ENCODE measurements at regions not wholly inside any gene's neighbourhood (a gene's known extent, or its start where the extent isn't known, plus 50 kb on each side); places are given as distances from the start of the nearest gene placed in this dataset.

DNA sequence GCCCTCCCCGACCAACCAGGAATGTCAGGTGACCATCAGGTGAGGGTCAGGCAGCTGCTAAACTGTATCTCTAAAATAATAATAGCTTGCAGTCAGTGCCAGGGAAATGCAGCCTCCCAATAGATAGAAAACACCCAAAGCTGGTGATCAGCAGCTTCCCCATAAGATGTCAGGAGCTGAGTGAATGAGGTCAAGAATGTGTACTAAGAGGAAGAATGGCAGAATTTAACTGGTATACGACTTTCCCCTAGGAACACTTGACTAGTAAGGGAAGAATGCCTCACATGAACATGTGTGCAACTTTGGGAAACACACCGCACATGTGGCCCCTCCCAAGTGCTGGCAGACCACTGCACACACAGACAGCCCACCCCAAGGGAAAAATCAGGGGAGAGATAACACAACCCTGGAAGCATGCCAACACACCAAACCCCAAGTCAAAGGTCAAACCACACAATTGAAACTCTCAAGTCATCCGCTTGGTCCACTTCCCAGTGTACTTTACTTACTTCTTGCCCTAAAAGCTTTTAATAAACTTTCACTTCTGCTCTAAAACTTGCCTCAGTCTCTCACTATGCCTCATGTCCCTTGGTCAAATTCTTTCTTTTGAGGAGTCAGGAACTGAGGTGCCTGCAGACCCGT is 806.5 kb downstream of the OTOL1 start:
- DNase-seq (ENCODE audit: low spot score): no peak

DNA sequence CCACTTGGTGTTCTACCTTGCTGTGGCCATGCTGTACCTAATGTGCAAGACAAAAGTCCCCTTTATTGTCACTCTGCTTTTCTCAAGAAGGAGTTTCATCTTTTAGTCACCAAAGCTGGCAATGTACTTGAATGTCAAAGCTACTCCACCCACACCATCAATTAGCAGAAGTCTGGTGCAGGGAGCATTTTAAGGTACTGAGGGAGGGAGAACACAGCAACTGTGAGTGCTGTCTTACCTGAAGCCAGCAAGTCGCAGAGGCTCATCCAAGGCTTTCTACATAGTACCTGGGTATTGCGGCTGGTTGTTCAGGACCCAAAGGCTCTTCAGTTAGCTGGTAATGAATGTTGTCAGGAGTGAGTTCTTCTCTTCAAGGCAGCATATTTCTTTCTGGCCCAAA is 820.4 kb downstream of the OTOL1 start:
- no peak for DNase-seq (ENCODE audit: low spot score)

DNA sequence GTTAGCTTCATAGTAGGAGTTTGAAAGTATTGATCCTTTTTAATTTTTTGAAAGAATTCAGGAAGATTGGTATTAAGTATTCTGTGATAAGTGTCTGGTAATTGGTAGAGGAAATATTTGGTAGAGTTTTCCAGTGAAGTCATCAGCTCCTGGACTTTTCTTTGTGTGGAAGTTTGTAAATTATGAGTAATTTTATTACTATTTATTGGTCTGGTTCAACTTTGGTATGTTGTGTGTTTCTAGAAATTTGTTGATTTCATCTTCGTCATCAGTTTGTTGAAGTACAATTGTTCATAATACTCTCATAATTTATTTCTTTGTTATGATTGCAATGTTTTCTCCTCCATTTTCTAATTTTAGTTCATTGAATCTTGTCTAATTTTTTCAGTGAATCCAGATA is 832.0 kb downstream of the OTOL1 start:
- no peak for DNase-seq (ENCODE audit: low spot score)

DNA sequence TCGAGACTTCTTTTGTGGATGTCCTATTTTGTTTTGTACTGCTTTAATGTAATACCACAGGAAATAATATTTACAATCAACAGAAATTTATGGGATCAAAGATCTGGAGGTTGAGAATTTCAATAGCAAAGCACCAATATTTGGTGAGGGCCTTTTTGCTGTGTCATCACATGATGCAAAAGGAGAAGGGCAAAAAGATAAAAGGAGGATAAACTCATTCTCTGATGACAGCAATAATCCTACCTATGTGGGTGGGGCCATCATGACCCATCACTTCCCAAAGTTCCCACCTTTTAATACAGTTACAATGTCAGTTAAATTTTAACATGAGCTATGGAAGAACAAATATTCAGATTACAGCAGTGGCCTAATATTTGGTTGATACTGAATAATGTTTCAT is 832.9 kb downstream of the OTOL1 start:
- no peak for DNase-seq (ENCODE audit: low spot score)

DNA sequence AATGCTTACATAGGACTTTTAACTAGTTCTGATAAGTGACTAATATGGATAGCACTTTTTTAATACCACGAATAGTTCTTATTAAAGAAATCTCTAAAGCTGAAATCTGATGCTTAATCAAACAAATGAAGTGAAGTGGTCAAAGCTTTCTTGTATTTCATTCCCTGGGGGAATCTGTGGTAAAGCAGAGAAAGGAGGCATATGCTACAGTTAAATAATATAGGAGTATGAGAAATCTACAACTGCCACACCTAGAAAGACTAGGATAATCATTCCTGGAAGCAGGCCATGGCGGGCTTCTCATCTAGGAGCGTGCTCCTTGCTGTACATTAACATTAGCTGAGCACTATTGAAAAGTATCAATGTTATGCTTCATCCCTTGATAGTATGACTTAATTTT is 835.7 kb downstream of the OTOL1 start:
- DNase-seq (ENCODE audit: low spot score): no peak

DNA sequence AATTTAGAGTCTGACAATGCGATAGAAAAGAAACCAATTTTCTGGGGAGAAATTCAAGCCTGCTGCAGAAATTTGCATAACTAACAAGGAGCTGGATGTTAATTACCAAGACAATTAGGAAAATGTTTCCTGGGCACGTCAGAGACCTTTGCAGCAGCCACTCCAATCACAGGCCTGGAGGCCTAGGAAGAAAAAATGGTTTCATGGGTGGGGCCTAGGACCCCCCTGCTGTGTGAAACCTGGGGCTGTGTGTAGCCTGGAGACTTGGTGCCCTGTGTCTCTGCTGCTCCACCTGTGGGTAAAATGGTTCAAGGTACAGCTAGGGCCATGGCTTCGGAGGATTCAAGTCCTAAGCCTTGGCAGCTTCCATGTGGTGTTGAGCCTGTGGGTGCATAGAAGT is 837.9 kb downstream of the OTOL1 start:
- DNase-seq (ENCODE audit: low spot score): no peak

DNA sequence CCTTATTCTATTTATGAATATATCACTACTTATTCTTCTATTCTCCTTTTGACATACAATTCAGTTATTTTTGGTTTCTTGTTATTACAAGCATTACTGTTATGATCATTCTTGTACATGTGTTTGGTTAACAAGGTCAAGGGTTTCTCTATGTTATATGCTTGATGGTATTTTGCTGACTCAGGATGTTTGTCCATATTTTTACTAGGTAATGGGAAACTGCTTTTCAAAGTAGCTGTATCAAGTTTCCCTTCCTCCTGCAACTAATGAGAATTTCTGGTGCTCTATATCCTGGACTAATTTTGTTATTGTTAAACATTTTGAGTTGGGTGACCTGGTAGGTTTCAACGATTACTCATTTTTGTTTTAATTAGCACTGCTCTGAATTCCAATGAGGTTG is 841.0 kb downstream of the OTOL1 start:
- no peak for DNase-seq (ENCODE audit: low spot score)

DNA sequence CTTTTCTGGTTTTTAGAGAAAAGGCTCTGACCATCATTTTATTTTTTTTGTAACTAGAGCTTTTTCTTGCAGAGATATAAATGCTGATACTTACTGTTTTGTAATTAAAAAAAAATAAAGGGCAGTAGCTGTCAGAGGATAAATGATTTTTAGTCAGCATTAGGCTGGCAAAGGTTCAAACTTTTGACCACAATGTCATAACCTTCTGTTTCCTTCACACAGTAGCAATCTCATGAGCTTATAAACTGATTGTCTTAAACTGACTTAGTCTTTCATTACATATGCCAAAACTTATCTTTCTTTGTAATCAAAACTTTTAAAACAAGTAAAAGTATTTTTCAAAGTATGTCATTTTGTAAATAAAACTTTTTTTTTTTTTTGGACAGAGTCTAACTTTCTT is 841.9 kb downstream of the OTOL1 start:
- no peak for DNase-seq (ENCODE audit: low spot score)

DNA sequence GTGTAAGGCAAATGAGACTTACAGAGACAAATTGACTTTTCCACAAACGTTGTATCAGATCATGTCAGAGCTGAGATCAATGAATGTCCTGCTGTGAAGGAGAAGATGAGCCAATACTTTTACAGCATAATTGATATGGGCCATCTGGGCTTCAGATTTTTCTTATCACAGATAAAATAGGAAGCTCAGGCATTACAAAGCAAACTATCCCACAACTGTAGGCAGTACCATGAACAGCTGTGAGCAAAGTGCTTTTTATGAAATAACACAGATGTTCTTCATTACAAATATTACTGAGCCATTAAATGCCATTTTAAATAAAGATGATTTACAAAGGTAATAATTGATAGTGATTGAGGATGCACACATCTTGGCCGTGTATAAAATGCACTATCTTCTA is 852.3 kb downstream of the OTOL1 start:
- no peak for DNase-seq (ENCODE audit: low spot score)

DNA sequence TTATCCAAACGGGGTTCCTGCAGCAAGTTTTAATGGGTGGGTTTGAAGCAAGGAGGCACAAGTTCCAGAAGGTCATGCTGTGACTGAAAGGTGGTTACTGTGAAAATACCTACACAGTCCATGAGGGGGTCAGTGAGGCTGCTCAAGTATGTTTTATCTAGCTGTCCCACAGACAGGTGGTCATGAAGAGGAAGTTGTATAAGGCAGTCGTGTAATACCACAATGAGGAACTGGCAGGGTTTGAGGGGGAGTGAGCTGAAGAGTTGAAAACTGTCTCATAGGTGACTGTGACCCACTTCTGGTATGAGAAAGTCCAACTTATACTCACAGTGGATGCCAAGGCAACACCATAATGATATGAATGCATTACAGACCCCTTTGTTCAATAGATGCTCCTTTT is 856.8 kb downstream of the OTOL1 start:
- DNase-seq (ENCODE audit: low spot score): no peak

DNA sequence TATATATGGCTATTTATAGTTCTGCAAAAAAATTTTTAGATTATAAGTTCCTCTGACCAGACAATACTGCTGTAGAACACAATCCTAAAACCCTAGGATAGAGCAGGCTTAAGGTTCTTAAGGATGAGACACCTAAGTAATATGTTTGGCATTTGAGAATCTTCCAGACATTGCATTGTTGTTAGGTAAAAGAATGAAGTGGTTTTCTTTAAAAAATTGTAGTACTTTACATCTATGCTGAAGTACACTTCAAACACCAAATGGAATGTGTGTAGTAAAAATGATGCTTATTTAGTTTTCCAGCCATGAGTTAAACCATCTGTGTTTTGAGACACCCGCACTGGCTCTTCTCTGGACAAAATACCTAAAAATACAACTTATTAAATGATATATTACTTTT is 857.7 kb downstream of the OTOL1 start:
- DNase-seq (ENCODE audit: low spot score): no peak

DNA sequence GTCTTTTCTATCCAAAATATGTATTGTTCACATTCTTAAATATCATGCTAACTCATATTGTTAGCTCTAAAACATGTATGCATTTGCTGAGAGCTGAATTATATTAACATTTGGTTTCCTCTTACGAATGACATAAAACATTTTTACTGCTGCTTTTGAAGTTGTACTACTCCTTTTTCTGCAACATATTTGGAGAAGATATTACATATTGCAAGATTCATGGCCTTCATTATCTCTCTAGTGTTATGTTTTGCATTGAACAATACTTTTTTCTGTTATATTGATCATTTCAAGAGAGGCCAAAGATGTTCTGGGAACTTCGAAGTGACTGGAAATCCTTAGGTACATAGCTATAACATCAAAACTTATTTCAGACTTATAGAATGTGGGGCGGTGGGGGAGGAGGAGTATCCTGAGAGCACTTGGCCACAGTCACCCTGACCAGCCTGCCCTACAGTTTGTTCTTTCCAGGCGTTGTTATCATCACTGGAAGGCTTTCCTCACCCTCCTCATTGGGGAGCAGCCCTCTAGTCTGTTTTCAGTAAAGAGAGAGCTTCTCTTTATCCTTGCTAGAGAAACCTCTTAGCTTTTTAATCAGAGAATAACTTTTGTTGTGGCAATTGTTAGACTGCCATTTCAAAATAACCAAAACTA is 868.6 kb downstream of the OTOL1 start:
- no peak for DNase-seq (ENCODE audit: low spot score)

DNA sequence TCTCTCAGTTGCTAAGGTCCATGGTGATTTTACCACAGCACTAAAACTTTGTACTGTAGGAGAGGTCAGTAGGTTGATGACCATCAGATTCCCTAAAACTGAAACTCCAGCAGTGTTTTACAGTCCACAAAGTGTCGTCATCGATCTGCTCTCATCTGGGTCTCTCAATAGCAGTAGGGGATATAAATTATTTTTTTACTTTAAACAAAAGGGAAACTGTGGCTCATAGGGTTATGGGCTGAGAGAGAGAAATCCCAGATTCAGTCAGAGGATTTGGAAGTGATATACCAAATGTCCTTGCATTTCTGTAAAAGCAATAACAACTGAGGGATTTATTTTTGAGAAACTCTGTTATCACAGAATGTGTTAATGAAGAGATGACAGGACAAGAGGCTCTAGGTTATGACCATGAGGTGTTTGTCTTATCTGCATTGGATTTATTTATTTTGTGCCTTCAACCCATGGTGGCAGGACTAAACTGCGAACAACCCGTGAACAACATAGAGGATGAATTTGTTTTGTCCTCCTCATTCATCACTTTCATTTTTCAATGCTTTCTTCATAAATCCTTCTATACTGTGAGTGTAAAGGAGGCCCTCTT is 869.7 kb downstream of the OTOL1 start:
- DNase-seq (ENCODE audit: low spot score): no peak

DNA sequence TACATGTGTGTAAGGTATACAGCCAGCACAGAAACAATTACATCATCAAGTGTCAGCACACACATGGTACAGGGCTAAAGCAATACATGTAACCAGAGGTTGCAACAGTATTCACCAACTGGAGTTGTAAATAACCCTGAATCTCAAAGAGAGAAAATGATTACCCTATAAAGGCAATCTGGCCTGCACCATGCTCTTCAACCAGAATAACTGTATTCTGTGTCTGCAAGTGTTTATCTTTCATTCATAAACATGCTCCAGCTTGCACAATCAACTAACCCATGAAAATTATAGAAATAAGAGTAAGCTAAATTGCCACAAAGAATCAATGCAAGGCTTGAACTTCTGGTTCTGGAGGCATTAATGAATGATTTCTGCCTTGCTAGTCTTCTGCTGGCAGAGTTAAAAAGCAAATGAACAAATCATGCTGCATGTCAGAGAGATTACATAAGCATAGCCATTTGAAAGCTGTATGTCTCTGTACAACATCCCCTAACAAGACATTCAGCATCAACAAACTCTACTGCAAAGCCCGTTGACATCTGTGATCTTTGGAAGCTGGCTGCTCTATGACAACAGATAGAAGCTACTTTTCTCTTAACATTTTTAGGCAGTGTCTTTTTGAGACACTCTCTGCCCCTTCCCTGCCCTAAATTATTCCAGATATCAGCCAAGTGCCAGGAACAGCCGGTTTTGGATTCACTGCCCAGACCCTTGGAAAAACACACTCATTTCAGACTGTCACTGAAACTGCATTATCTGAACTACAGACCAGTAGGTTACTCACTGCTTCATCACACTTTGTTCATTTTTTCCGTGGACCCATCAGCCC is 871.0 kb downstream of the OTOL1 start:
- DNase-seq (ENCODE audit: low spot score): no peak

DNA sequence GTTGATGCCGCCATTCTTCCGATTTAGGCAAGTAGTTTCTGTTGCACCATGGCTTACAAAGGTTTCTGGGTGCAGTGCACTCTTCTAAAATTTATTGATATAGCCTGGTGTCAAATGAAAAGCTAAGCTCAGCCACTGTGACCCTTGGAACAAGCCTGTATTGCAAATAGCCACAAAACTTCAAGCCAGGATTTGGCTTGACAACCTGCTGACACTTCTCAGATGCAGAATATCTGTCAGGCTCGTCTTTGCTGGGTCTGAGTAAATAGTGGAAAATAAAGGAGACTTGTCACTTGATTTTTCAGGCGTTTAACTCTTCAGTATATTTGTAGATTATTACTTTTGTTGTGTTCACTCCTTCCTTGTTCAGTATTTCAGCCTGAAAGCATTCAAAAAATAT is 871.8 kb downstream of the OTOL1 start:
- DNase-seq (ENCODE audit: low spot score): no peak

DNA sequence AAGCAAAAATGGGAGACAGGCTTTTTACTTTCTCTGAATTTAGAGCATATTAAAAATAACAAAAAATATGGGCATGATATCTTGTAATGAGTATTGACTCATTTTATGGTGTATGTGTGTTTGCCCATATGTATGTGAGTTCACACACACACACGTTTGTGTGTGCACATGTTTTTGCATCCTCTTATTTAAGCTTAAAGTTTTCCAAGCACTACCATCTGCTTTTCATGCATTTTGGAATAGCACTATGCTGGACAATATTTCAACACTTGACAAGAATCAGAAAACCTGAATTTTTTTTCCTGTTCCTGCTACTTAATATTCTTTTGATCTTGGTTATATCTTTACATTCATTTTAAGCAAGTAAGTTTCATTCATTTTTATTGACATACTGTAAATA is 872.7 kb downstream of the OTOL1 start:
- DNase-seq (ENCODE audit: low spot score): no peak

DNA sequence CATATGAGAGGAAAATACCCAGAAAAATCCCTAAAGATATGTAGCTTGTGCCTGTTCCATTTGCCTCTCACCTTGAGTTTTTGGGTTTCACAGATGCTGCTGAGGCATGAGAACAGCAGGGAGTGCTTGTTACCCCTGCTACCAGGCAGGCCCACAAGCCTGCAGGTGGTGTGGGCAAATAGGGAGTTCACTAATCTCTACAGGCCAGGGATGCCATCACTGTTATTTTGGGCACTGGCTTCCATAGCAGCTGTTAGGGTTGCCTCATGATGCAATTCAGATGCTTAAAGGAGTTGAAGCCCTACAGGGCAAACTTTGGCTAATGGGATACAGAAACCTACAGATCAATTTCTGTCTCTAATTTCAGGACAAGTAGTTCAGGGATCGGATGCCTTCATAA is 873.5 kb downstream of the OTOL1 start:
- no peak for DNase-seq (ENCODE audit: low spot score)

DNA sequence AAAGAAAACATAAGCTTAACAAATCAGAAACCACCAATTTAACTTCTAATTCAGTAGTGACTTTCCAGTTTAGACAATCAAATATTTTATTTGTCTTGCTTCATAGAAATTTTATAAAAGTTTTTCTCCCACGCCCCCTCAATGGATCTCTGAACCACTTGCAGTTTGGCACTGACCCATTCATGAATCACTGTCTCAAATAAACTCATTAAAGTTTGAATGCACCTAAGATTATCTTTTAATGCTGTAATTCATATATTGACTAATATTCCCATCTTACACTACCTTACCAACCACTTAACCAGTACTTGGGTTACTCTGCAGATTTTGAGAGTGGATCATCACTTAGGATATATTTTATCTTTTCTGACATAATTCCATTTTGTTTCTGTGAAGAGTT is 880.2 kb downstream of the OTOL1 start:
- DNase-seq (ENCODE audit: low spot score): no peak

DNA sequence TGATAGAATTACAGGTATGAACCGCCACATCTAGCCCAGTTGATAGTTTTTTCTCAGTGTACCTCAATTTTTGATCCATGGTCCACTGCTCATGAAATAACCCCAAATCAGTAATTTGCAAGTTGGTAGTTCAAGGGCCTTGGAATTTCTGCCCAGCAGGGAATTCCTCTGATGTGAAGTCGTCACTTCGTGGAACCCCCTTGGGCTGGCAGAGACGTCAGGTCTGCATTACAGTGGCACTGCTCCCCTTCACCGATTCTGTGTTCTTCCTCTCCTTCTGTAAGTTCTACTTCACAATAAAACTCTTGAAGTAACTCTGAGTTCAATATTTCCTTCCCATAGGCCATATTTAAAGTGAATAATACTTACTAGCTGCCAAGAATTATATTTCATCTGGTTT is 881.0 kb downstream of the OTOL1 start:
- no peak for DNase-seq (ENCODE audit: low spot score)

DNA sequence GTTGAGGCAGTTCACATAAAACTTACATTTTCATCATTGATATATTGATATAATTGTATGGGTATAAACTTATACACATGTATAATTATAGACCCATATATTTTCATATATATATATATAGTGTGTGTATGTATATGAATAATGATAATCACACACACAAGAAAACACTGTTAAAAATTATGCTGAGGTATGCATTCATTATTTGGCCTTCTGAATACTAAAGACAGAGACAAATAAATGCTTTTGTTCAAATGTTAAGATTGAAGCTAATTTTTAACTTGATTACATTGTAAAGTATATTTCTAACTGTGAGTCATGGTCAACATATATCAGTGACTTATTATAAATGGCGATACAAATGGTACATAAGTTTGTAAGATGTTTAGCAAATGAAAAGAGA is 888.8 kb downstream of the OTOL1 start:
- no peak for DNase-seq (ENCODE audit: low spot score)

DNA sequence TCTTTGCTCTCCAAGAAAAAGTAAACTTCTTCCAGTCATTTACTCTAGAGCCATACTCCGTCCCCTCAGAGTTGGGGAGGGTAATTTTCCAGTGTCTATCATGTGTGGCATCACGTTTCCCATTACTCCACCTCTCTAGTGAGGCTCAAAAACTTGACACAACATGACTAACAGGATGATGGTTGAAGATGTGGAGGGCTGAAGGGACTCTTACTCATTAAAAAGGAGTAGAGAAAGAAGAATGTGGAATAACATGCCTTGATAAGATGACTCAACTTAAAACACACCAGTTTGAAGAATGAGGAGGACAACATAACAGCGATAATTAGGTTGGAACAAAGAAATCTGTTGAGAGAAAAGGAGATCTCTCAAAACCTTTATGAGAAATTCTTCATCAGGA is 894.3 kb downstream of the OTOL1 start:
- no peak for DNase-seq (ENCODE audit: low spot score)

DNA sequence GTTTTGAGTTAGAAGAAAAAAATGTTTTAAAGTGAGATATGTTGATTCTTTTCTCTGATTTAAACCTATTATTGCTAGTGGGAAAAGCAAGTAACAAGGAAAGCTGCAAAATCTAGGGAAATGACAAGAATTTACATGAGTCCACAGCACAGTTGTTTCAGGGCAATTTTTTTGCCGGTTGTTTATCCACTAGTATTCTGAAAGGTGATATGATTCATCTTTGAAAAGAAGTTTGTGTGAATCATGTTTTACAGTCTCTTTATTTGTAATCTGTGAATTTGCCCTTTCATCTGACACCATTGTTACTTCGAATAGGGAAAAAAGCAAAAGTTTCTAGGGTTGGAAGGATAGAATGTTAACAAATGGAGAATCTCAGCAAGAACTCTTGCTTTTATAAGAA is 894.7 kb downstream of the OTOL1 start:
- DNase-seq (ENCODE audit: low spot score): no peak

DNA sequence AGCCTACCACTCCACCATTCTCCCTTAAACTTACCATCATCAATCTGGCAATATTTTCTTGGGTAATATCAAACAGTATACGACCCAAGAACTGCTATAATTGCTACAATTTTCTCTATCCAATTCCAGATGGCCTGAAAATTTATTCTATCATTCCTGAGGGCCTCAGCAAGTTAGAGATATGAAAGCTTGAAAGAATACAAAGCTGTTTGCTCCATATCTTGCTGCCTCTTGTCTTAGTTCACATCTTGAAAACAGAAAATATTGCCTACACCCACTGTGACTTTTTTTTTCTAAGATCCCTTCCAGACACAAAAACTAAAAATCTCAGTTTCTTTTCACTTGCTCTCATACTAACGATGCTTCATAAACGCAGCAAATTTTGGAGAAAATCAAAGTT is 898.9 kb downstream of the OTOL1 start:
- DNase-seq (ENCODE audit: low spot score): no peak

All from HuH-7.5 (cell line).